HepG2 (cell line): ENCODE measurements at regions not wholly inside any gene's neighbourhood (a gene's known extent, or its start where the extent isn't known, plus 50 kb on each side); places are given as distances from the start of the nearest gene placed in this dataset.

Experiments used
- CAMTA2 ChIP-seq: sonication (generic); formaldehyde crosslinking; IDR thresholded peaks from 2 replicates; pipeline ENCODE4 v1.4.0; 2020; ENCODE audit warnings: mild to moderate bottlenecking, missing genetic modification reagents, borderline replicate concordance
- GTF3A ChIP-seq: sonication (generic); formaldehyde crosslinking; conservative IDR thresholded peaks from 2 replicates; pipeline ENCODE4 v1.4.0; 2020; ENCODE audit warnings: mild to moderate bottlenecking, missing genetic modification reagents
- MTA3 ChIP-seq: sonication (generic); formaldehyde crosslinking; IDR thresholded peaks from 2 replicates; pipeline ENCODE4 v1.4.0; 2020; ENCODE audit warnings: missing genetic modification reagents
- ZNF124 ChIP-seq: sonication (generic); formaldehyde crosslinking; IDR thresholded peaks from 2 replicates; pipeline ENCODE4 v1.4.0; 2020; ENCODE audit warnings: missing genetic modification reagents
- ZNF678 ChIP-seq: sonication (generic); formaldehyde crosslinking; IDR thresholded peaks from 2 replicates; pipeline ENCODE4 v1.4.0; 2020; ENCODE audit warnings: mild to moderate bottlenecking, missing genetic modification reagents
- TF ChIP-seq, protein P1 (sequence below): sonication (generic); formaldehyde crosslinking; IDR thresholded peaks from 2 replicates; pipeline ENCODE4 v1.4.0; 2020; ENCODE audit warnings: mild to moderate bottlenecking, missing genetic modification reagents
- TF ChIP-seq, protein P2 (sequence below): sonication (generic); formaldehyde crosslinking; conservative IDR thresholded peaks from 2 replicates; pipeline ENCODE4 v1.8.1; 2023; ENCODE audit warnings: missing genetic modification reagents
- TF ChIP-seq, protein P3 (sequence below): sonication (generic); formaldehyde crosslinking; IDR thresholded peaks from 2 replicates; pipeline ENCODE4 v1.8.1; 2023; ENCODE audit warnings: mild to moderate bottlenecking, inconsistent platforms, moderate library complexity, missing genetic modification reagents, borderline replicate concordance

GRCh38 chr1:239662950-239663349 lies 276.6 kb downstream of the CHRM3 start (continued):
- TF ChIP-seq, protein P1, sequence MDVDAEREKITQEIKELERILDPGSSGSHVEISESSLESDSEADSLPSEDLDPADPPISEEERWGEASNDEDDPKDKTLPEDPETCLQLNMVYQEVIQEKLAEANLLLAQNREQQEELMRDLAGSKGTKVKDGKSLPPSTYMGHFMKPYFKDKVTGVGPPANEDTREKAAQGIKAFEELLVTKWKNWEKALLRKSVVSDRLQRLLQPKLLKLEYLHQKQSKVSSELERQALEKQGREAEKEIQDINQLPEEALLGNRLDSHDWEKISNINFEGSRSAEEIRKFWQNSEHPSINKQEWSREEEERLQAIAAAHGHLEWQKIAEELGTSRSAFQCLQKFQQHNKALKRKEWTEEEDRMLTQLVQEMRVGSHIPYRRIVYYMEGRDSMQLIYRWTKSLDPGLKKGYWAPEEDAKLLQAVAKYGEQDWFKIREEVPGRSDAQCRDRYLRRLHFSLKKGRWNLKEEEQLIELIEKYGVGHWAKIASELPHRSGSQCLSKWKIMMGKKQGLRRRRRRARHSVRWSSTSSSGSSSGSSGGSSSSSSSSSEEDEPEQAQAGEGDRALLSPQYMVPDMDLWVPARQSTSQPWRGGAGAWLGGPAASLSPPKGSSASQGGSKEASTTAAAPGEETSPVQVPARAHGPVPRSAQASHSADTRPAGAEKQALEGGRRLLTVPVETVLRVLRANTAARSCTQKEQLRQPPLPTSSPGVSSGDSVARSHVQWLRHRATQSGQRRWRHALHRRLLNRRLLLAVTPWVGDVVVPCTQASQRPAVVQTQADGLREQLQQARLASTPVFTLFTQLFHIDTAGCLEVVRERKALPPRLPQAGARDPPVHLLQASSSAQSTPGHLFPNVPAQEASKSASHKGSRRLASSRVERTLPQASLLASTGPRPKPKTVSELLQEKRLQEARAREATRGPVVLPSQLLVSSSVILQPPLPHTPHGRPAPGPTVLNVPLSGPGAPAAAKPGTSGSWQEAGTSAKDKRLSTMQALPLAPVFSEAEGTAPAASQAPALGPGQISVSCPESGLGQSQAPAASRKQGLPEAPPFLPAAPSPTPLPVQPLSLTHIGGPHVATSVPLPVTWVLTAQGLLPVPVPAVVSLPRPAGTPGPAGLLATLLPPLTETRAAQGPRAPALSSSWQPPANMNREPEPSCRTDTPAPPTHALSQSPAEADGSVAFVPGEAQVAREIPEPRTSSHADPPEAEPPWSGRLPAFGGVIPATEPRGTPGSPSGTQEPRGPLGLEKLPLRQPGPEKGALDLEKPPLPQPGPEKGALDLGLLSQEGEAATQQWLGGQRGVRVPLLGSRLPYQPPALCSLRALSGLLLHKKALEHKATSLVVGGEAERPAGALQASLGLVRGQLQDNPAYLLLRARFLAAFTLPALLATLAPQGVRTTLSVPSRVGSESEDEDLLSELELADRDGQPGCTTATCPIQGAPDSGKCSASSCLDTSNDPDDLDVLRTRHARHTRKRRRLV (CRISPR knock-in tag), result no peak
- TF ChIP-seq, protein P2, sequence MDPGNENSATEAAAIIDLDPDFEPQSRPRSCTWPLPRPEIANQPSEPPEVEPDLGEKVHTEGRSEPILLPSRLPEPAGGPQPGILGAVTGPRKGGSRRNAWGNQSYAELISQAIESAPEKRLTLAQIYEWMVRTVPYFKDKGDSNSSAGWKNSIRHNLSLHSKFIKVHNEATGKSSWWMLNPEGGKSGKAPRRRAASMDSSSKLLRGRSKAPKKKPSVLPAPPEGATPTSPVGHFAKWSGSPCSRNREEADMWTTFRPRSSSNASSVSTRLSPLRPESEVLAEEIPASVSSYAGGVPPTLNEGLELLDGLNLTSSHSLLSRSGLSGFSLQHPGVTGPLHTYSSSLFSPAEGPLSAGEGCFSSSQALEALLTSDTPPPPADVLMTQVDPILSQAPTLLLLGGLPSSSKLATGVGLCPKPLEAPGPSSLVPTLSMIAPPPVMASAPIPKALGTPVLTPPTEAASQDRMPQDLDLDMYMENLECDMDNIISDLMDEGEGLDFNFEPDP, result no peak
- TF ChIP-seq, protein P3, sequence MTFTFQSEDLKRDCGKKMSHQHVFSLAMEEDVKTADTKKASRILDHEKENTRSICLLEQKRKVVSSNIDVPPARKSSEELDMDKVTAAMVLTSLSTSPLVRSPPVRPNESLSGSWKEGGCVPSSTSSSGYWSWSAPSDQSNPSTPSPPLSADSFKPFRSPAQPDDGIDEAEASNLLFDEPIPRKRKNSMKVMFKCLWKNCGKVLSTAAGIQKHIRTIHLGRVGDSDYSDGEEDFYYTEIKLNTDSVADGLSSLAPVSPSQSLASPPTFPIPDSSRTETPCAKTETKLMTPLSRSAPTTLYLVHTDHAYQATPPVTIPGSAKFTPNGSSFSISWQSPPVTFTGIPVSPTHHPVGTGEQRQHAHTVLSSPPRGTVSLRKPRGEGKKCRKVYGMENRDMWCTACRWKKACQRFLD (CRISPR knock-in tag), result no peak
- TF ChIP-seq GTF3A (CRISPR knock-in tag) (no peak), MTA3 (CRISPR knock-in tag) (no peak), ZNF678 (no peak), ZNF124 (CRISPR knock-in tag) (no peak), CAMTA2 (CRISPR knock-in tag) (no peak)
- TF ChIP-seq, all 625 proteins: peak for 0
